ENCODE measurements at regions not wholly inside any gene's neighbourhood (a gene's known extent, or its start where the extent isn't known, plus 50 kb on each side); places are given as distances from the start of the nearest gene placed in this dataset.

DNA sequence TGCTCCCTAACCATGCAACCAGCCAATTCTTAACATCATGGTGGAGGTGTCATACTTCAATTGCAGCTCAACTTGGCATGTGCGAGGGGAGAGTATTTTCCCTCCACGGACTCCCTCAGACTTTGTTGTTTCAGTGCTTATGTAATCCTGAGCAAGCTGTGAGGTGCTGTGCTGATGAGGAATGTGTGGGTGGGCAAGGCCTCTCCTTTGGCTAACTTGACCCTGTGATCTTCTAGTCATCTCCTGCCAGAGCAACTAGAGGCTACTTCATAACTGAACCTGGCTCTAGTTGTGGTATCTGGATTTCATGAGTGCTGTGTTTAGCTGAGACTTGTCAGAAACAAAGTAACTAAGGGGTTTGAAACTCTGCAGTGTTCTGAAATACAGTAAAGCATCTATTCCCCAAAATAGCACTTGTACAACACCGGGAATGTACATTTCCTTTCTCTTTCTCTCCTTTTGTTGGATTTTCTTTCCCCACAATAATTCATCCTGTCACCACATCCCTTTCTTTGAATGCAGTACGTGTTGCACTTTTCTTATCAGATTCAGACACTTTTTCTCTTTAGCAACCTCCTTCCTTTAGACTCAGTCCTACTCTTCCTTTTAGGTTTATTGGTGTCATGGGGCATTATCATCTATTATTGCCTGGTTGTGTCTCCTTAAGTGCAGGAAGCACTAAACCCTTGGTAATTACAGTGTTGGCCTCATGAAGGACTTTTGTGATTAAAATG lies 415.2 kb upstream of the NR3C2 start:
- TF ChIP-seq CTCF (optimal IDR thresholded peaks at IDR 0.05 in 1 of 3, IDR thresholded peaks at IDR 0.05 in 1 of 3, conservative IDR thresholded peaks at IDR 0.05 in 1 of 3; ENCODE audit: extremely low read depth in 1 of 3, insufficient read depth in 2 of 3, low read length in 3 of 3) = no peak
- no peak for TF ChIP-seq EZH2 (IDR thresholded peaks at IDR 0.05; ENCODE audit: low read length)
